ENCODE measurements at regions not wholly inside any gene's neighbourhood (a gene's known extent, or its start where the extent isn't known, plus 50 kb on each side); places are given as distances from the start of the nearest gene placed in this dataset.

GRCh38 chr9:30711591-30711990, 1672.9 kb upstream of the ACO1 start:
- Histone ChIP-seq H4K91ac (ENCODE audit: insufficient read length, low read depth, low read length) (no peak overlapping the region), H3K9me3 (ENCODE audit: control insufficient read depth, low read depth, low read length) (no peaks in the 10 kb centered on the region), H4K8ac (replicated peaks; ENCODE audit: insufficient read length, low read depth, low read length) (no peak overlapping the region), H3K14ac (ENCODE audit: insufficient read depth, low read length) (no peak overlapping the region), H3K18ac (ENCODE audit: insufficient read length, low read depth, low read length) (no peak overlapping the region), H3K4ac (ENCODE audit: low read depth, low read length) (no peak overlapping the region), H3K23ac (ENCODE audit: insufficient read length, low read depth, low read length) (no peak overlapping the region), H3K27ac (ENCODE audit: insufficient read length, low read depth, low read length) (no peak overlapping the region), H2BK15ac (ENCODE audit: low read depth, low read length) (no peak overlapping the region), H3K9ac (ENCODE audit: extremely low read depth, insufficient read length, low read length) (no peak overlapping the region), H4K20me1 (ENCODE audit: control insufficient read depth, insufficient read depth, insufficient read length) (no peaks in the 10 kb centered on the region), H2BK20ac (ENCODE audit: low read depth, low read length, poor library complexity, severe bottlenecking) (no peak overlapping the region), H3K79me2 (ENCODE audit: insufficient read depth, low read length) (no peaks in the 10 kb centered on the region), H3K23me2 (ENCODE audit: insufficient read length, low read depth, low read length, poor library complexity, severe bottlenecking) (no peaks in the 10 kb centered on the region), H3T11ph (ENCODE audit: low read length) (no peak overlapping the region), H2BK12ac (ENCODE audit: insufficient read length, low read depth, low read length) (no peak overlapping the region), H3K4me1 (ENCODE audit: insufficient read depth, low read length) (no peaks in the 10 kb centered on the region), H2AK5ac (ENCODE audit: insufficient read length, low read length) (no peak overlapping the region), H2BK120ac (ENCODE audit: low read depth, low read length, poor library complexity, severe bottlenecking) (no peak overlapping the region), H3K27me3 (ENCODE audit: insufficient read depth, low read length) (no peaks in the 10 kb centered on the region), H3K4me2 (ENCODE audit: insufficient read depth, insufficient read length, low read length) (no peak overlapping the region), H2AFZ (ENCODE audit: low read length) (no peak overlapping the region), H3K56ac (ENCODE audit: insufficient read length, low read depth, low read length) (no peak overlapping the region), H3K79me1 (ENCODE audit: insufficient read depth, low read depth, low read length, poor library complexity, severe bottlenecking) (no peaks in the 10 kb centered on the region), H2BK5ac (ENCODE audit: insufficient read length, low read length) (no peak overlapping the region), H4K5ac (ENCODE audit: insufficient read length, low read depth, low read length) (no peak overlapping the region)
- Mint-ChIP-seq H3K9me3 (peaks cover 0 to 4% of the 10 kb centered on the region in 2 experiments; a peak in 1 of 5 replicates), H3K4me1 (no peaks in the 10 kb centered on the region), H3K4me3 (no peak overlapping the region), H3K36me3 (ENCODE audit: insufficient read depth in 1 of 3, low read depth in 3 of 3) (peaks cover 0 to 4% (median 0%) of the 10 kb centered on the region in 3 experiments; a peak in 2 of 7 replicates), H3K27ac (no peak overlapping the region), H3K27me3 (ENCODE audit: low read depth) (no peaks in the 10 kb centered on the region)
- DNase-seq: no peak
- no CpG with 5 or more reads among the region's 1 CpG for WGBS (ENCODE audit: extremely low coverage, insufficient read length, low lambda C conversion rate)
- TF ChIP-seq, protein P1, sequence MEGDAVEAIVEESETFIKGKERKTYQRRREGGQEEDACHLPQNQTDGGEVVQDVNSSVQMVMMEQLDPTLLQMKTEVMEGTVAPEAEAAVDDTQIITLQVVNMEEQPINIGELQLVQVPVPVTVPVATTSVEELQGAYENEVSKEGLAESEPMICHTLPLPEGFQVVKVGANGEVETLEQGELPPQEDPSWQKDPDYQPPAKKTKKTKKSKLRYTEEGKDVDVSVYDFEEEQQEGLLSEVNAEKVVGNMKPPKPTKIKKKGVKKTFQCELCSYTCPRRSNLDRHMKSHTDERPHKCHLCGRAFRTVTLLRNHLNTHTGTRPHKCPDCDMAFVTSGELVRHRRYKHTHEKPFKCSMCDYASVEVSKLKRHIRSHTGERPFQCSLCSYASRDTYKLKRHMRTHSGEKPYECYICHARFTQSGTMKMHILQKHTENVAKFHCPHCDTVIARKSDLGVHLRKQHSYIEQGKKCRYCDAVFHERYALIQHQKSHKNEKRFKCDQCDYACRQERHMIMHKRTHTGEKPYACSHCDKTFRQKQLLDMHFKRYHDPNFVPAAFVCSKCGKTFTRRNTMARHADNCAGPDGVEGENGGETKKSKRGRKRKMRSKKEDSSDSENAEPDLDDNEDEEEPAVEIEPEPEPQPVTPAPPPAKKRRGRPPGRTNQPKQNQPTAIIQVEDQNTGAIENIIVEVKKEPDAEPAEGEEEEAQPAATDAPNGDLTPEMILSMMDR (conservative IDR thresholded peaks at IDR 0.05): no peak

All from H9 (cell line).